Left lung (tissue), 4 donors: ENCODE measurements at regions not wholly inside any gene's neighbourhood (a gene's known extent, or its start where the extent isn't known, plus 50 kb on each side); places are given as distances from the start of the nearest gene placed in this dataset.

Experiments used
- ATAC-seq: fragments of 200-7000 bp; cut with Tn5 transposase; one replicate; pipeline ENCODE4 v1.9.1; 2020; ENCODE audit warnings: moderate library complexity
- DNase-seq, 4 donors: peaks; one replicate each; pipeline ENCODE4 v3.0.0-alpha.2; 2013 to 2020
- H3K27ac ChIP-seq, 2 donors: fragments of 200-600 bp; sonication (generic) in 1 of 2; one replicate each; pipeline versions ENCODE4 v1.5.0 to v1.8.0; 2020 to 2021
- H3K27me3 ChIP-seq, 2 donors: fragments of 200-600 bp; sonication (generic) in 1 of 2; one replicate each; pipeline versions ENCODE4 v1.5.0 to v1.8.0; 2020 to 2021
- H3K36me3 ChIP-seq, 2 donors: fragments of 200-600 bp; sonication (generic) in 1 of 2; one replicate each; pipeline versions ENCODE4 v1.5.0 to v1.8.0; 2020 to 2021
- H3K4me1 ChIP-seq, 2 donors: fragments of 200-600 bp; one replicate each; pipeline ENCODE4 v1.8.0; 2021
- H3K4me3 ChIP-seq, 2 donors: fragments of 200-600 bp; sonication (generic) in 1 of 2; one replicate each; pipeline versions ENCODE4 v1.5.0 to v1.8.0; 2020 to 2021; ENCODE audit warnings: mild to moderate bottlenecking in 1 of 2
- H3K9me3 ChIP-seq, 2 donors: fragments of 200-600 bp; sonication (generic) in 1 of 2; one replicate each; pipeline versions ENCODE4 v1.5.0 to v1.8.0; 2020 to 2021
- intact Hi-C, 2 donors: fragments of 100-400 bp; cut with DNase I; formaldehyde crosslinking; loops; one replicate each; pipeline versions ENCODE4 v1.11.2 to v1.14.2; 2022
- TF ChIP-seq, protein P1 (sequence below), 2 donors: fragments of 200-600 bp; sonication (generic) in 1 of 2; IDR thresholded peaks; one replicate each; pipeline versions ENCODE4 v1.5.0 to v1.8.0; 2021; ENCODE audit warnings: antibody characterized with exemption in 2 of 2
- donor health status: DM: no; HTN: yes; CAD: no.
- donor health status: DM: no; HTN: no; CAD: no.

DNA sequence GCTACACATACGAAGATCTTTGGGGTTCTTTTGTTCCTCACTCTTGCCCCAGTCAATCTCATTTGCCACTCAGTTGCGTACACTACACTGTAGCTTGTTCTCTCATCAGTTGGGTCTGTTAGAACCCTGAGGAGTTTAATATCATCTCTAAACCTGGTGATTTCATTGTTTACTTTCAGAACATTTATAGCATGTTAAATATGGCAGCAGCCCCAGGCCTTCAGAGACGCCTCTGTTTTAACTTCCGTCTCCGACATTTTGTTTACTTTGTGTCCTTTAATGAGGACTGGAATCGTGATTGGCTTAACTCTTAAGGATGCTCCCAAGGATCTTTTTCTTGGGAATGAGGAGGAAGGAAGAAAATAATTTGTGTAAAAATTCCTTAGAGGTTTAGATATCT lies 510.1 kb downstream of the NR2F1-AS1 start:
- intact Hi-C loops: no loop called here
- H3K27ac ChIP-seq: no peak overlapping the region
- TF ChIP-seq, protein P1, sequence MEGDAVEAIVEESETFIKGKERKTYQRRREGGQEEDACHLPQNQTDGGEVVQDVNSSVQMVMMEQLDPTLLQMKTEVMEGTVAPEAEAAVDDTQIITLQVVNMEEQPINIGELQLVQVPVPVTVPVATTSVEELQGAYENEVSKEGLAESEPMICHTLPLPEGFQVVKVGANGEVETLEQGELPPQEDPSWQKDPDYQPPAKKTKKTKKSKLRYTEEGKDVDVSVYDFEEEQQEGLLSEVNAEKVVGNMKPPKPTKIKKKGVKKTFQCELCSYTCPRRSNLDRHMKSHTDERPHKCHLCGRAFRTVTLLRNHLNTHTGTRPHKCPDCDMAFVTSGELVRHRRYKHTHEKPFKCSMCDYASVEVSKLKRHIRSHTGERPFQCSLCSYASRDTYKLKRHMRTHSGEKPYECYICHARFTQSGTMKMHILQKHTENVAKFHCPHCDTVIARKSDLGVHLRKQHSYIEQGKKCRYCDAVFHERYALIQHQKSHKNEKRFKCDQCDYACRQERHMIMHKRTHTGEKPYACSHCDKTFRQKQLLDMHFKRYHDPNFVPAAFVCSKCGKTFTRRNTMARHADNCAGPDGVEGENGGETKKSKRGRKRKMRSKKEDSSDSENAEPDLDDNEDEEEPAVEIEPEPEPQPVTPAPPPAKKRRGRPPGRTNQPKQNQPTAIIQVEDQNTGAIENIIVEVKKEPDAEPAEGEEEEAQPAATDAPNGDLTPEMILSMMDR (IDR thresholded peaks at IDR 0.05): no peak
- peak in 1 of 4 donors; percentile 28 for DNase-seq
- no peaks in the 10 kb centered on the region for H3K4me1 ChIP-seq
- no peaks in the 10 kb centered on the region for H3K36me3 ChIP-seq
- H3K4me3 ChIP-seq: no peak overlapping the region
- H3K27me3 ChIP-seq: no peaks in the 10 kb centered on the region
- no peak for ATAC-seq
- no peaks in the 10 kb centered on the region for H3K9me3 ChIP-seq

DNA sequence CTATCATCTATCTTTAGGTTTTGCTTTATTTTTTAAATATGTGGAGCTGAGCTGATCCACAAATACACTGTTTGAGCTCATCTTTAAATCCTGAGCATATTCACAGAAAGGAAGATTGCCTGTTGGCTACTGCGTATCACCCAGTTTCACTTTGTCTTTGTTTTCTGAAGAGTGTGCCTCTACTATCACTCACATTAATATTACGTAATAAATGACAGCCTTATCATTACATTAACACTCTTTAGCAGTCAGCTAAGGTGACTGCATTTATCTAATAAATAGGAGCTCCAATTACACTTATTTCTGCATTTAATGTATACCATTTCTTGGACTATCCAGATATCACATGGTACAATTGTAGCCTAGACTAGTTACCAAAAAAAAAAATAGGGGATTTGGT lies 511.7 kb downstream of the NR2F1-AS1 start:
- Histone ChIP-seq H3K4me1 (no peaks in the 10 kb centered on the region), H3K9me3 (no peaks in the 10 kb centered on the region), H3K27ac (no peak overlapping the region), H3K27me3 (no peaks in the 10 kb centered on the region), H3K36me3 (no peaks in the 10 kb centered on the region), H3K4me3 (no peak overlapping the region)
- TF ChIP-seq, protein P1 (IDR thresholded peaks at IDR 0.05): no peak
- ATAC-seq (no peak), DNase-seq (no peak)
- intact Hi-C loops: no loop called here

DNA sequence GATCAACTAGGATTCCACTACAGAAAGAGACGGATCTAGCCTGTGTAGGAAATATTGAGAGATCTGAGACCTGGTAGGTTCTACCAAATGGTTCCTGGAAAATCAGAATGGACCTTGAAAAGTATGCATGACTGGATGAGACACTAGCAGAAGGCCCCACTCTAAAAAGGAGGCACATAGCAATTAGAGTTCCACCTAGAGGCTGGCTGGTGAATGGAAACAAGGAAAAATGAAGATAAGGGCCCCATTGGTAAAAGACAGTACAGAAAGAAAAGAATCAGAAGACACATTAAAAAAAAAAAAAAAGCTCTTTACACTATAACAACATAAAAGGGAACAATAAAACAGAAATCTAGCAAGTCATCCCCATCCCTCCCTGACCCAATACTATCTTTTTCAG lies 518.5 kb downstream of the NR2F1-AS1 start:
- Histone ChIP-seq H3K4me3 (no peak overlapping the region), H3K27ac (no peak overlapping the region), H3K27me3 (no peaks in the 10 kb centered on the region), H3K36me3 (no peaks in the 10 kb centered on the region), H3K9me3 (no peaks in the 10 kb centered on the region), H3K4me1 (no peaks in the 10 kb centered on the region)
- DNase-seq (no peak), ATAC-seq (no peak)
- TF ChIP-seq, protein P1 (IDR thresholded peaks at IDR 0.05): no peak
- intact Hi-C loops: no loop called here

DNA sequence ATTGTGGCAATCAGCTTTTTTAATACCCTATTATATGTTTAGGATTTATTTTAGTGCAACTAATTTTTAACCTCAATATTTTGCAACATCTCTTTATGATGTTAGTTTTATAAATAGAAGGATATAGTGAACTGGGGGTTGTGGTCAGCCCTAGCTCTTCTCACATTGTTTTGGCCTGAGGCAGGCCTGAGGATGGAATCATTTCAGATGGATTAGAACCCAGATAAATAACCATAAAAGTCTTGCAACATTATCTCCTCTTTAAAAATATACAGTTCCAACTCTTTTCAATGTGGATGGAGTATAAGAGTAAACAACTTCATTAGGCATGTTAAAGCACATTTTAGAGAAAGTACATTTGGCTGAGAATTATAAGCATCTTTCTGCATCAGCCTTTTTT lies 522.7 kb downstream of the NR2F1-AS1 start:
- Histone ChIP-seq H3K27me3 (no peaks in the 10 kb centered on the region), H3K4me3 (no peak overlapping the region), H3K27ac (no peak overlapping the region), H3K36me3 (no peaks in the 10 kb centered on the region), H3K9me3 (no peaks in the 10 kb centered on the region), H3K4me1 (no peaks in the 10 kb centered on the region)
- ATAC-seq (peak; percentile 49), DNase-seq (peak in 2 of 4 donors; percentile 45 to 67)
- TF ChIP-seq, protein P1 (IDR thresholded peaks at IDR 0.05): no peak
- intact Hi-C loops: no loop called here

DNA sequence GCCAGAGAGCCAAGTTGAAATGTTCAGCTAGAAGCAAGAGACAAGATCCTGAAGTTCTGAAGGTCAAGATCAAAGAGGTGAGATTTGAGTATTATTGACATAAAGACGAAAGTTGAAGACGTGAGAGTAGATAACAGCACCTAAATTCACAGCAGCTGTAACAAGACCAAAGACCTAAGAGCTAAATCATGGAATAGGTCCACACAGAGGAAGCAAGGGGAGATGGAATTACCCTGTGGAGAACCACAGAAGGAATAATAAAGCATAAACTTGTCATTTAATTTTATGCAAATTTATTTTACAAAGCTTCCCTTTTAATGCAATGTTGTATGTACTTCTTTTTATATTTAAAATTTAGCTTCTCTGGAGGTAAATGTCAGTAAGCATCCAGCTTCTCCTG lies 523.7 kb downstream of the NR2F1-AS1 start:
- intact Hi-C loops: no loop called here

More for the DNA sequence above, 523.7 kb downstream of the NR2F1-AS1 start:
- DNase-seq (no peak), ATAC-seq (no peak)
- no peak overlapping the region for H3K27ac ChIP-seq
- H3K4me3 ChIP-seq: no peak overlapping the region
- no peaks in the 10 kb centered on the region for H3K27me3 ChIP-seq
- no peaks in the 10 kb centered on the region for H3K9me3 ChIP-seq
- H3K4me1 ChIP-seq: no peaks in the 10 kb centered on the region
- TF ChIP-seq, protein P1 (IDR thresholded peaks at IDR 0.05): no peak
- no peaks in the 10 kb centered on the region for H3K36me3 ChIP-seq
